OCI-LY3 (cell line): ENCODE measurements at regions not wholly inside any gene's neighbourhood (a gene's known extent, or its start where the extent isn't known, plus 50 kb on each side); places are given as distances from the start of the nearest gene placed in this dataset.

Experiments used
- EZH2phosphoT487 ChIP-seq: fragments of 200-600 bp; shearing (Covaris generic); IDR thresholded peaks from 2 replicates; pipeline ENCODE4 v1.6.1; 2018; ENCODE audit warnings: antibody characterized with exemption, mixed run types, low read depth
- TF ChIP-seq, protein P1 (sequence below): fragments of 200-600, 300-600 bp; sonication (generic); IDR thresholded peaks from 2 replicates; pipeline ENCODE4 v1.5.1; 2014; ENCODE audit warnings: antibody characterized with exemption, low read length, low read depth

DNA sequence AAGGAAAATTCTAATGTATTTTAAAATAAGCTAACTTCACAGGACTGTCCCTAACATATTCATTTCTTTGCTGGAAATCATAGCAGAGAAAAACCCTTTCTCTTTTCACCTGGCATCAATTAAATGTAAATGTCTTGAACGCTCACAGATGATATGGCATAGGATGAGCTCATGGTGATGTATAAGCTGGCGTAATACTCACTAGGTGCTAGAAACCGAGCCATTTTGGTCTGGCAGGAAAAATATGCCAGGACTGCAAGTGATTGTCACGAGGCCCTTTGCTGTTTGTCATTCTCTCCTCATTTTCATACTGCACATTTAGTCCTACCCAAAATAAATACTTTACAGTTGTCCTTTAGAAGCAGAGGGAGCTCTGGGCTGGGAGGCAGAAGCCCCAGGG is 222.7 kb upstream of the LNX1 start:
- TF ChIP-seq, protein P1, sequence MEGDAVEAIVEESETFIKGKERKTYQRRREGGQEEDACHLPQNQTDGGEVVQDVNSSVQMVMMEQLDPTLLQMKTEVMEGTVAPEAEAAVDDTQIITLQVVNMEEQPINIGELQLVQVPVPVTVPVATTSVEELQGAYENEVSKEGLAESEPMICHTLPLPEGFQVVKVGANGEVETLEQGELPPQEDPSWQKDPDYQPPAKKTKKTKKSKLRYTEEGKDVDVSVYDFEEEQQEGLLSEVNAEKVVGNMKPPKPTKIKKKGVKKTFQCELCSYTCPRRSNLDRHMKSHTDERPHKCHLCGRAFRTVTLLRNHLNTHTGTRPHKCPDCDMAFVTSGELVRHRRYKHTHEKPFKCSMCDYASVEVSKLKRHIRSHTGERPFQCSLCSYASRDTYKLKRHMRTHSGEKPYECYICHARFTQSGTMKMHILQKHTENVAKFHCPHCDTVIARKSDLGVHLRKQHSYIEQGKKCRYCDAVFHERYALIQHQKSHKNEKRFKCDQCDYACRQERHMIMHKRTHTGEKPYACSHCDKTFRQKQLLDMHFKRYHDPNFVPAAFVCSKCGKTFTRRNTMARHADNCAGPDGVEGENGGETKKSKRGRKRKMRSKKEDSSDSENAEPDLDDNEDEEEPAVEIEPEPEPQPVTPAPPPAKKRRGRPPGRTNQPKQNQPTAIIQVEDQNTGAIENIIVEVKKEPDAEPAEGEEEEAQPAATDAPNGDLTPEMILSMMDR = no peak
- no peak for TF ChIP-seq EZH2phosphoT487
